ENCODE measurements at regions not wholly inside any gene's neighbourhood (a gene's known extent, or its start where the extent isn't known, plus 50 kb on each side); places are given as distances from the start of the nearest gene placed in this dataset.

DNA sequence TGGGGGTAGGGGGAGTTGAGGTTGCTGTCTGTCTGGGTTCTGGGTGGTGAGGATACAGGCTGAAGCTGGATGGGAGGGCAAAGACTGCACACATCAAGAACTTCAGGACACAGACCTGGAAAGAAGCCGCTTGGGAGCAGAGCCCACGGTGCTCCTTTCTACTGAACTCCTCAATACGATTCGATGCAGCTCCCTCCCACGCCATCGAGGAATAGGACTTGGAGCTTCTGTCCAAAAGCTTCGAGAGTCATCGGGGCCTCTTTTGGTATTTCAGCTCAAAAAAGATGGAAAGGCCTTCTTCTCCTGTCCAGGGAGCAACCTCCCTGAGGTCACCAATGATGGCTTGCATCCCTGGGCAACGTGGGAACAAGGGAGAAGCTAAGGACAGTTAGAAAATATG lies 407.1 kb upstream of the MGMT start:
- H3K9me3 ChIP-seq (ENCODE audit: control insufficient read depth in 4 of 4, low read length in 3 of 4) = no peaks in the 10 kb centered on the region
- H3K27ac ChIP-seq (ENCODE audit: low read depth in 1 of 2, low read length in 2 of 2) = no peak overlapping the region
- TF ChIP-seq, protein P1, sequence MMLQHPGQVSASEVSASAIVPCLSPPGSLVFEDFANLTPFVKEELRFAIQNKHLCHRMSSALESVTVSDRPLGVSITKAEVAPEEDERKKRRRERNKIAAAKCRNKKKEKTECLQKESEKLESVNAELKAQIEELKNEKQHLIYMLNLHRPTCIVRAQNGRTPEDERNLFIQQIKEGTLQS (IDR thresholded peaks at IDR 0.05) = no peak
- TF ChIP-seq RAD21 (IDR thresholded peaks at IDR 0.05) = no peak
- no peak for TF ChIP-seq HNF4G (IDR thresholded peaks at IDR 0.05)
- TF ChIP-seq SP1 (IDR thresholded peaks at IDR 0.05) = no peak
- no peak for TF ChIP-seq HNF4A (conservative IDR thresholded peaks at IDR 0.05)
- TF ChIP-seq GABPA (IDR thresholded peaks at IDR 0.05 in 1 of 2, conservative IDR thresholded peaks at IDR 0.05 in 1 of 2) = no peak
- TF ChIP-seq TAF1 (conservative IDR thresholded peaks at IDR 0.05) = no peak
- TF ChIP-seq, protein P2, sequence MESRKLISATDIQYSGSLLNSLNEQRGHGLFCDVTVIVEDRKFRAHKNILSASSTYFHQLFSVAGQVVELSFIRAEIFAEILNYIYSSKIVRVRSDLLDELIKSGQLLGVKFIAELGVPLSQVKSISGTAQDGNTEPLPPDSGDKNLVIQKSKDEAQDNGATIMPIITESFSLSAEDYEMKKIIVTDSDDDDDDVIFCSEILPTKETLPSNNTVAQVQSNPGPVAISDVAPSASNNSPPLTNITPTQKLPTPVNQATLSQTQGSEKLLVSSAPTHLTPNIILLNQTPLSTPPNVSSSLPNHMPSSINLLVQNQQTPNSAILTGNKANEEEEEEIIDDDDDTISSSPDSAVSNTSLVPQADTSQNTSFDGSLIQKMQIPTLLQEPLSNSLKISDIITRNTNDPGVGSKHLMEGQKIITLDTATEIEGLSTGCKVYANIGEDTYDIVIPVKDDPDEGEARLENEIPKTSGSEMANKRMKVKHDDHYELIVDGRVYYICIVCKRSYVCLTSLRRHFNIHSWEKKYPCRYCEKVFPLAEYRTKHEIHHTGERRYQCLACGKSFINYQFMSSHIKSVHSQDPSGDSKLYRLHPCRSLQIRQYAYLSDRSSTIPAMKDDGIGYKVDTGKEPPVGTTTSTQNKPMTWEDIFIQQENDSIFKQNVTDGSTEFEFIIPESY (IDR thresholded peaks at IDR 0.05) = no peak
- TF ChIP-seq, protein P3, sequence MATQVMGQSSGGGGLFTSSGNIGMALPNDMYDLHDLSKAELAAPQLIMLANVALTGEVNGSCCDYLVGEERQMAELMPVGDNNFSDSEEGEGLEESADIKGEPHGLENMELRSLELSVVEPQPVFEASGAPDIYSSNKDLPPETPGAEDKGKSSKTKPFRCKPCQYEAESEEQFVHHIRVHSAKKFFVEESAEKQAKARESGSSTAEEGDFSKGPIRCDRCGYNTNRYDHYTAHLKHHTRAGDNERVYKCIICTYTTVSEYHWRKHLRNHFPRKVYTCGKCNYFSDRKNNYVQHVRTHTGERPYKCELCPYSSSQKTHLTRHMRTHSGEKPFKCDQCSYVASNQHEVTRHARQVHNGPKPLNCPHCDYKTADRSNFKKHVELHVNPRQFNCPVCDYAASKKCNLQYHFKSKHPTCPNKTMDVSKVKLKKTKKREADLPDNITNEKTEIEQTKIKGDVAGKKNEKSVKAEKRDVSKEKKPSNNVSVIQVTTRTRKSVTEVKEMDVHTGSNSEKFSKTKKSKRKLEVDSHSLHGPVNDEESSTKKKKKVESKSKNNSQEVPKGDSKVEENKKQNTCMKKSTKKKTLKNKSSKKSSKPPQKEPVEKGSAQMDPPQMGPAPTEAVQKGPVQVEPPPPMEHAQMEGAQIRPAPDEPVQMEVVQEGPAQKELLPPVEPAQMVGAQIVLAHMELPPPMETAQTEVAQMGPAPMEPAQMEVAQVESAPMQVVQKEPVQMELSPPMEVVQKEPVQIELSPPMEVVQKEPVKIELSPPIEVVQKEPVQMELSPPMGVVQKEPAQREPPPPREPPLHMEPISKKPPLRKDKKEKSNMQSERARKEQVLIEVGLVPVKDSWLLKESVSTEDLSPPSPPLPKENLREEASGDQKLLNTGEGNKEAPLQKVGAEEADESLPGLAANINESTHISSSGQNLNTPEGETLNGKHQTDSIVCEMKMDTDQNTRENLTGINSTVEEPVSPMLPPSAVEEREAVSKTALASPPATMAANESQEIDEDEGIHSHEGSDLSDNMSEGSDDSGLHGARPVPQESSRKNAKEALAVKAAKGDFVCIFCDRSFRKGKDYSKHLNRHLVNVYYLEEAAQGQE (IDR thresholded peaks at IDR 0.05) = no peak
- TF ChIP-seq, protein P4, sequence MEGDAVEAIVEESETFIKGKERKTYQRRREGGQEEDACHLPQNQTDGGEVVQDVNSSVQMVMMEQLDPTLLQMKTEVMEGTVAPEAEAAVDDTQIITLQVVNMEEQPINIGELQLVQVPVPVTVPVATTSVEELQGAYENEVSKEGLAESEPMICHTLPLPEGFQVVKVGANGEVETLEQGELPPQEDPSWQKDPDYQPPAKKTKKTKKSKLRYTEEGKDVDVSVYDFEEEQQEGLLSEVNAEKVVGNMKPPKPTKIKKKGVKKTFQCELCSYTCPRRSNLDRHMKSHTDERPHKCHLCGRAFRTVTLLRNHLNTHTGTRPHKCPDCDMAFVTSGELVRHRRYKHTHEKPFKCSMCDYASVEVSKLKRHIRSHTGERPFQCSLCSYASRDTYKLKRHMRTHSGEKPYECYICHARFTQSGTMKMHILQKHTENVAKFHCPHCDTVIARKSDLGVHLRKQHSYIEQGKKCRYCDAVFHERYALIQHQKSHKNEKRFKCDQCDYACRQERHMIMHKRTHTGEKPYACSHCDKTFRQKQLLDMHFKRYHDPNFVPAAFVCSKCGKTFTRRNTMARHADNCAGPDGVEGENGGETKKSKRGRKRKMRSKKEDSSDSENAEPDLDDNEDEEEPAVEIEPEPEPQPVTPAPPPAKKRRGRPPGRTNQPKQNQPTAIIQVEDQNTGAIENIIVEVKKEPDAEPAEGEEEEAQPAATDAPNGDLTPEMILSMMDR (IDR thresholded peaks at IDR 0.05; ENCODE audit: low read depth, low read length, missing input control) = no peak
- no peak for TF ChIP-seq JUND (IDR thresholded peaks at IDR 0.05)
- no peak for TF ChIP-seq EGR1 (IDR thresholded peaks at IDR 0.05; ENCODE audit: low read depth in 2 of 2)
- TF ChIP-seq NR2F2 (IDR thresholded peaks at IDR 0.05) = no peak
- no peak for TF ChIP-seq RXRA (IDR thresholded peaks at IDR 0.05)
- TF ChIP-seq FOXA2 (IDR thresholded peaks at IDR 0.05) = no peak
- no peak overlapping the region for H3K4me3 ChIP-seq (ENCODE audit: low read depth in 1 of 3, low read length in 3 of 3)
- WGBS = 88% methylated on average over 9 of the region's 9 CpGs
- H3K27me3 ChIP-seq (ENCODE audit: control insufficient read depth in 4 of 4, insufficient read depth in 4 of 4, low read length in 3 of 4) = no peaks in the 10 kb centered on the region
- no peaks in the 10 kb centered on the region for H3K4me1 ChIP-seq (ENCODE audit: control insufficient read depth in 4 of 4, insufficient read depth in 4 of 4, low read length in 3 of 4)
- no peaks in the 10 kb centered on the region for H3K36me3 ChIP-seq (ENCODE audit: control insufficient read depth in 4 of 4, insufficient read depth in 3 of 4, low read depth in 1 of 4, low read length in 3 of 4)
- DNase-seq (ENCODE audit: low spot score) = no peak
- no peak overlapping the region for H3K9ac ChIP-seq (ENCODE audit: low read depth in 1 of 2, low read length in 2 of 2)

DNA sequence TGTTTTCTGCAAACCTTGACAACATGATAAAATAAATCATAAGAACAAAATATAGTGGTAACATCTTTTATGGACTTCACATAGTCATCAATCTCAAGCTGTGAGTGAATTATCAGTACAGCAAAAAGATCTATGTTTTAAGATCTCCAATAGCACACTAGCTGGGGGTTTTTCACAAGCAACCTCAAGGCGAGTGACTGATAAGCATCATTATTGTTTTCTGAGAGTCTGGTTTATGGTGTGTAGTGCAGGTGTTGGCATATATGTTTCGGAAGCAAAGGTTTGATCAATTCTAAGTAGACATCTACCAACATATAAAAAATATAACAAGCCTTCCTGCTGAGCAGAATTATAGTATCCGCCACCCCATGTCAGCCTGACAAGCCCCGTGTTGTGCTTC lies 403.8 kb upstream of the MGMT start:
- Histone ChIP-seq H3K36me3 (ENCODE audit: control insufficient read depth in 4 of 4, insufficient read depth in 3 of 4, low read depth in 1 of 4, low read length in 3 of 4) (no peaks in the 10 kb centered on the region), H3K27ac (ENCODE audit: low read depth in 1 of 2, low read length in 2 of 2) (no peak overlapping the region), H3K9ac (ENCODE audit: low read depth in 1 of 2, low read length in 2 of 2) (no peak overlapping the region), H3K27me3 (ENCODE audit: control insufficient read depth in 4 of 4, insufficient read depth in 4 of 4, low read length in 3 of 4) (no peaks in the 10 kb centered on the region), H3K4me3 (ENCODE audit: low read depth in 1 of 3, low read length in 3 of 3) (no peak overlapping the region), H3K9me3 (ENCODE audit: control insufficient read depth in 4 of 4, low read length in 3 of 4) (peaks cover 0 to 3% (median 0%) of the 10 kb centered on the region in 4 donors), H3K4me1 (ENCODE audit: control insufficient read depth in 4 of 4, insufficient read depth in 4 of 4, low read length in 3 of 4) (no peaks in the 10 kb centered on the region)
- DNase-seq (ENCODE audit: low spot score) = no peak
- 82% methylated on average over 4 of the region's 4 CpGs for WGBS
- TF ChIP-seq NR2F2 (IDR thresholded peaks at IDR 0.05) (no peak), RXRA (IDR thresholded peaks at IDR 0.05) (no peak), RAD21 (IDR thresholded peaks at IDR 0.05) (no peak), TAF1 (conservative IDR thresholded peaks at IDR 0.05) (no peak), EGR1 (IDR thresholded peaks at IDR 0.05; ENCODE audit: low read depth in 2 of 2) (no peak), JUND (IDR thresholded peaks at IDR 0.05) (no peak), FOXA1 (IDR thresholded peaks at IDR 0.05) (no peak), SP1 (IDR thresholded peaks at IDR 0.05) (no peak), FOXA2 (IDR thresholded peaks at IDR 0.05) (no peak), GABPA (IDR thresholded peaks at IDR 0.05 in 1 of 2, conservative IDR thresholded peaks at IDR 0.05 in 1 of 2) (no peak), HNF4G (IDR thresholded peaks at IDR 0.05) (no peak)
- TF ChIP-seq, protein P3 (IDR thresholded peaks at IDR 0.05) = no peak
- TF ChIP-seq, protein P5, sequence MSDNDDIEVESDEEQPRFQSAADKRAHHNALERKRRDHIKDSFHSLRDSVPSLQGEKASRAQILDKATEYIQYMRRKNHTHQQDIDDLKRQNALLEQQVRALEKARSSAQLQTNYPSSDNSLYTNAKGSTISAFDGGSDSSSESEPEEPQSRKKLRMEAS (IDR thresholded peaks at IDR 0.05) = no peak
- TF ChIP-seq, protein P4 (IDR thresholded peaks at IDR 0.05; ENCODE audit: low read depth, low read length, missing input control) = no peak
- TF ChIP-seq, protein P1 (IDR thresholded peaks at IDR 0.05) = no peak

Measured in liver (tissue), 8 donors.